H9 (cell line): ENCODE measurements at regions not wholly inside any gene's neighbourhood (a gene's known extent, or its start where the extent isn't known, plus 50 kb on each side); places are given as distances from the start of the nearest gene placed in this dataset.

Experiments used
- DNase-seq: peaks from one replicate; pipeline ENCODE4 v3.0.0-alpha.2; 2017
- H2AFZ ChIP-seq: one replicate; pipeline ENCODE4 v1.6.1; 2013; ENCODE audit warnings: mild to moderate bottlenecking, low read length, control low read depth, moderate library complexity
- H2AK5ac ChIP-seq: 2 replicates; pipeline ENCODE4 v1.6.1; 2013; ENCODE audit warnings: low read length, control low read depth, mixed read lengths; ENCODE audit not compliant: insufficient read length
- H2BK120ac ChIP-seq: one replicate; pipeline ENCODE4 v1.6.1; 2013; ENCODE audit warnings: low read depth, mild to moderate bottlenecking, low read length, control low read depth, inconsistent platforms; ENCODE audit not compliant: poor library complexity, severe bottlenecking
- H2BK12ac ChIP-seq: 2 replicates; pipeline ENCODE4 v1.6.1; 2013; ENCODE audit warnings: low read length, control low read depth, mixed read lengths, low read depth; ENCODE audit not compliant: insufficient read length
- H2BK15ac ChIP-seq: 2 replicates; pipeline ENCODE4 v1.6.1; 2013; ENCODE audit warnings: low read depth, low read length, control low read depth
- H2BK20ac ChIP-seq: one replicate; pipeline ENCODE4 v1.6.1; 2013; ENCODE audit warnings: low read depth, mild to moderate bottlenecking, low read length, control low read depth, inconsistent platforms; ENCODE audit not compliant: poor library complexity, severe bottlenecking
- H2BK5ac ChIP-seq: 2 replicates; pipeline ENCODE4 v1.6.1; 2013; ENCODE audit warnings: low read length, control low read depth, mixed read lengths; ENCODE audit not compliant: insufficient read length
- H3K14ac ChIP-seq: 2 replicates; pipeline ENCODE4 v1.6.1; 2013; ENCODE audit warnings: low read length, control low read depth; ENCODE audit not compliant: insufficient read depth
- H3K18ac ChIP-seq: 2 replicates; pipeline ENCODE4 v1.6.1; 2013; ENCODE audit warnings: low read depth, mild to moderate bottlenecking, mixed read lengths, low read length, control low read depth; ENCODE audit not compliant: insufficient read length
- H3K23ac ChIP-seq: 2 replicates; pipeline ENCODE4 v1.6.1; 2013; ENCODE audit warnings: low read length, control low read depth, mixed read lengths, low read depth; ENCODE audit not compliant: insufficient read length
- H3K23me2 ChIP-seq: 2 replicates; pipeline ENCODE4 v1.6.1; 2013; ENCODE audit warnings: low read depth, mild to moderate bottlenecking, mixed read lengths, low read length, control low read depth; ENCODE audit not compliant: insufficient read length, poor library complexity, severe bottlenecking
- H3K27ac ChIP-seq: 2 replicates; pipeline ENCODE4 v1.5.1; 2013; ENCODE audit warnings: low read length, control low read depth, mixed read lengths, low read depth; ENCODE audit not compliant: insufficient read length
- H3K27me3 ChIP-seq: 2 replicates; pipeline ENCODE4 v1.6.1; 2013; ENCODE audit warnings: low read length, control low read depth, inconsistent platforms; ENCODE audit not compliant: insufficient read depth
- H3K4ac ChIP-seq: 2 replicates; pipeline ENCODE4 v1.6.1; 2013; ENCODE audit warnings: low read depth, mild to moderate bottlenecking, control low read depth, inconsistent platforms, low read length, moderate library complexity
- H3K4me1 ChIP-seq: 2 replicates; pipeline ENCODE4 v1.6.1; 2013; ENCODE audit warnings: low read length, control low read depth, inconsistent platforms; ENCODE audit not compliant: insufficient read depth
- H3K4me2 ChIP-seq: 2 replicates; pipeline ENCODE4 v1.6.1; 2013; ENCODE audit warnings: low read length, control low read depth, mixed read lengths; ENCODE audit not compliant: insufficient read length, insufficient read depth
- H3K56ac ChIP-seq: 2 replicates; pipeline ENCODE4 v1.6.1; 2013; ENCODE audit warnings: low read depth, mild to moderate bottlenecking, mixed read lengths, low read length, control low read depth; ENCODE audit not compliant: insufficient read length
- H3K79me1 ChIP-seq: 2 replicates; pipeline ENCODE4 v1.6.1; 2013; ENCODE audit warnings: low read depth, mild to moderate bottlenecking, moderate library complexity, low read length, control low read depth, inconsistent platforms; ENCODE audit not compliant: insufficient read depth, poor library complexity, severe bottlenecking
- H3K79me2 ChIP-seq: 2 replicates; pipeline ENCODE4 v1.6.1; 2013; ENCODE audit warnings: low read length, control low read depth, inconsistent platforms; ENCODE audit not compliant: insufficient read depth
- H3K9ac ChIP-seq: 2 replicates; pipeline ENCODE4 v1.6.1; 2013; ENCODE audit warnings: low read length, control low read depth, mixed read lengths; ENCODE audit not compliant: insufficient read length; ENCODE audit errors: extremely low read depth
- H3K9me3 ChIP-seq: one replicate; pipeline ENCODE4 v1.6.1; 2013; ENCODE audit warnings: low read depth, low read length, inconsistent platforms; ENCODE audit not compliant: control insufficient read depth
- H3T11ph ChIP-seq: one replicate; pipeline ENCODE4 v1.6.1; 2013; ENCODE audit warnings: mild to moderate bottlenecking, low read length, control low read depth, inconsistent platforms
- H4K20me1 ChIP-seq: one replicate; pipeline ENCODE4 v1.6.1; 2013; ENCODE audit not compliant: control insufficient read depth, insufficient read length, insufficient read depth
- H4K5ac ChIP-seq: 2 replicates; pipeline ENCODE4 v1.6.1; 2013; ENCODE audit warnings: low read depth, mild to moderate bottlenecking, mixed read lengths, low read length, control low read depth; ENCODE audit not compliant: insufficient read length
- H4K8ac ChIP-seq: replicated peaks from 2 replicates; pipeline ENCODE4 v1.6.1; 2013; ENCODE audit warnings: low read length, control low read depth, mixed read lengths, low read depth; ENCODE audit not compliant: insufficient read length
- H4K91ac ChIP-seq: 2 replicates; pipeline ENCODE4 v1.6.1; 2013; ENCODE audit warnings: low read depth, mild to moderate bottlenecking, moderate library complexity, mixed read lengths, low read length, control low read depth; ENCODE audit not compliant: insufficient read length
- H3K27ac Mint-ChIP-seq, 3 experiments: 2 replicates in 2 of 3; 3 replicates in 1 of 3; pipeline ENCODE4 v1.8.0; 2020 to 2021; ENCODE audit warnings: mixed read lengths in 3 of 3, mild to moderate bottlenecking in 1 of 3, moderate library complexity in 1 of 3
- H3K27me3 Mint-ChIP-seq: 2 replicates; pipeline ENCODE4 v1.8.0; 2021; ENCODE audit warnings: low read depth, mild to moderate bottlenecking, moderate library complexity, mixed read lengths
- H3K36me3 Mint-ChIP-seq, 3 experiments: 2 replicates in 2 of 3; 3 replicates in 1 of 3; pipeline ENCODE4 v1.8.0; 2020 to 2021; ENCODE audit warnings: low read depth in 3 of 3, mixed read lengths in 3 of 3; ENCODE audit not compliant: insufficient read depth in 1 of 3
- H3K4me1 Mint-ChIP-seq, 2 experiments: 2 replicates each; pipeline ENCODE4 v1.8.0; 2020; ENCODE audit warnings: mixed read lengths in 2 of 2
- H3K4me3 Mint-ChIP-seq, 2 experiments: 2 replicates in 1 of 2; 3 replicates in 1 of 2; pipeline ENCODE4 v1.8.0; 2020 to 2021; ENCODE audit warnings: mild to moderate bottlenecking in 2 of 2, mixed read lengths in 2 of 2, moderate library complexity in 1 of 2
- H3K9me3 Mint-ChIP-seq, 2 experiments: 2 replicates in 1 of 2; 3 replicates in 1 of 2; pipeline ENCODE4 v1.8.0; 2020; ENCODE audit warnings: mild to moderate bottlenecking in 2 of 2, mixed read lengths in 2 of 2, moderate library complexity in 1 of 2
- CTCF ChIP-seq: fragments of 200-600 bp; sonication (generic); conservative IDR thresholded peaks from 3 replicates; pipeline ENCODE4 v1.8.0; 2021; ENCODE audit warnings: antibody characterized with exemption, mild to moderate bottlenecking
- WGBS: extraction: QIAGEN DNeasy Blood & Tissue Kit; methylation state at CpG from one replicate; pipeline ENCODE4 v1.1.7; 2013; ENCODE audit warnings: missing lambda C conversion rate, low lambda C conversion rate, mixed read lengths; ENCODE audit not compliant: insufficient read length; ENCODE audit errors: extremely low coverage; 5-methylcytosine and 5-hydroxymethylcytosine counted together

DNA sequence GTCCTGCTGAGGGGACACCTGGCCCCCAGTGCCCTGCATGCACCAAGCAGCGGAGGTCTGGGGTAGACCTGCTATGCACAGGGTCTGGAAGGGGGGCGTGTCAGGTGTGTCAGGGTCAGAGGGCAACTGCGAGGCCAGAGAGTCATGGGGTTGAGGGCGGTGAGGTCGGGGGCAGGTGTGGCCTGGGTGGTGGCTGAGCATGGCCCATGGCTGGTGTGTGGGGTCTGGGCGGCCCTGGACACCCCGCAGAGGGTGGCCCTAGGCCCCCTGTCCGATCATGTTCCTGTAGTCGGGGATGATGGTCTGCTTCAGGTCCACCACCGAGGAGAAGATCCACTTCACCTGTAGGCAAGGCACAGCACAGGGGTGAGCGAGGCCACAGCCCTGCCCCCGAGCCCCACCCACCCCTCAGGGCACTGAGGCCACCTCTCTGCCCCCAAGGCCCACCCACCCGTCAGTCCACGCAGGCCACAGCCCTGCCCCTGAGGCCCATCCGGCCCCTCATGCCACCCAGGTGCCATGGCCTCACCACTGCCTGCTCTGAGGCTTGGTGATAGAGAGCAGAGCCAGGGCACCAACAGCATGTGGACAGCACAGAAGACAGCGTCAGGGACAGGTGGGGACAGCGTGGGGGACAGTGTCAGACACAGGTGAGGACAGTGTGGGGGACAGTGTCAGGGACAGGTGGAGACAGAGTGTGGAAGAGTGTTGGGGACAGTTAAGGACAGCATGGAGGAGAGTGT lies 211.3 kb downstream of the TMEM121 start:
- Histone ChIP-seq H3K56ac (no peak overlapping the region), H3K27ac (no peak overlapping the region), H3K23me2 (no peaks in the 10 kb centered on the region), H4K91ac (no peak overlapping the region), H2BK120ac (no peak overlapping the region), H3K23ac (no peak overlapping the region), H3K79me2 (no peaks in the 10 kb centered on the region), H3K9me3 (peaks cover 55% of the 10 kb centered on the region), H3K9ac (no peak overlapping the region), H2BK20ac (no peak overlapping the region), H3K4me1 (no peaks in the 10 kb centered on the region), H2BK15ac (no peak overlapping the region), H2BK5ac (no peak overlapping the region), H3K79me1 (no peaks in the 10 kb centered on the region), H2AK5ac (no peak overlapping the region), H4K8ac (no peak overlapping the region), H3K4ac (no peak overlapping the region), H3K27me3 (no peaks in the 10 kb centered on the region), H4K5ac (no peak overlapping the region), H3K4me2 (no peak overlapping the region), H3T11ph (no peak overlapping the region), H2AFZ (no peak overlapping the region), H2BK12ac (no peak overlapping the region), H3K14ac (no peak overlapping the region), H4K20me1 (peaks cover 3% of the 10 kb centered on the region), H3K18ac (no peak overlapping the region)
- WGBS = no CpG with 5 or more reads among the region's 17 CpGs
- H3K27me3 Mint-ChIP-seq = peaks cover 5% of the 10 kb centered on the region
- H3K36me3 Mint-ChIP-seq = peaks cover 13 to 18% (median 17%) of the 10 kb centered on the region in 3 experiments; a peak in 6 of 7 replicates
- no peak for DNase-seq
- TF ChIP-seq CTCF = no peak
- H3K4me1 Mint-ChIP-seq = no peaks in the 10 kb centered on the region
- H3K9me3 Mint-ChIP-seq = peaks cover 52 to 59% of the 10 kb centered on the region in 2 experiments
- H3K27ac Mint-ChIP-seq = no peak overlapping the region
- no peak overlapping the region; a peak in 1 of 5 replicates for H3K4me3 Mint-ChIP-seq
